A673 (cell line): ENCODE measurements at regions not wholly inside any gene's neighbourhood (a gene's known extent, or its start where the extent isn't known, plus 50 kb on each side); places are given as distances from the start of the nearest gene placed in this dataset.

Experiments
- CTCF ChIP-seq: fragments of 300-800, 200-600 bp; sonication (generic); conservative IDR thresholded peaks from 2 replicates; pipeline ENCODE4 v1.5.1; 2017; ENCODE audit warnings: low read depth, mild to moderate bottlenecking, antibody characterized with exemption, low read length, moderate library complexity, mixed read lengths
- EZH2 ChIP-seq: fragments of 200-600 bp; sonication (generic); IDR thresholded peaks from 2 replicates; pipeline ENCODE4 v1.6.1; 2017; ENCODE audit warnings: borderline replicate concordance, low read depth, mild to moderate bottlenecking, mixed read lengths, antibody characterized with exemption, low read length; ENCODE audit not compliant: poor library complexity, severe bottlenecking

DNA sequence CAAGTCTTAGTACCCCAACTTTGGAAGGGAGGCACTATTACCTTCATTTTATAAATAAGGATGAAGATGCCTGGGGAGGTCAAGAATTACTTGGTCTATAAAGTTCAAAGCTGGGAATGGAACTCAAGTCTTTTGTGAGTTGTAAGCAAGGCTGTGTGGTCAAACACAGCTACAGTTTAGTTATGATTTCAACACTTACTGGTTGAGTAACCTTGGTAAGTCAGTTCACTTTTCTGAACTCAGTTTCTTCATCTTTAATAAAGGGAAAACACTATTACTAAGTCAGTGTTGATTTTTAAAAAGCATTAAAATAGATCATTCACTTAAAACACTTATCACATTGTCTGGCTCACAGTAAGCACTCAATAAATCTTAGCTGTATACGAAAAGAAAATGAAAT, 200.4 kb upstream of the ADAMTS9 start:
- TF ChIP-seq CTCF = no peak
- no peak for TF ChIP-seq EZH2
